GM18870 (cell line): ENCODE measurements at regions not wholly inside any gene's neighbourhood (a gene's known extent, or its start where the extent isn't known, plus 50 kb on each side); places are given as distances from the start of the nearest gene placed in this dataset.

Source experiments
- ATAC-seq: cut with Tn5 transposase; IDR thresholded peaks from one replicate; pipeline ENCODE4 v1.9.1; 2021; ENCODE audit warnings: moderate library complexity; ENCODE audit not compliant: unreplicated experiment

DNA sequence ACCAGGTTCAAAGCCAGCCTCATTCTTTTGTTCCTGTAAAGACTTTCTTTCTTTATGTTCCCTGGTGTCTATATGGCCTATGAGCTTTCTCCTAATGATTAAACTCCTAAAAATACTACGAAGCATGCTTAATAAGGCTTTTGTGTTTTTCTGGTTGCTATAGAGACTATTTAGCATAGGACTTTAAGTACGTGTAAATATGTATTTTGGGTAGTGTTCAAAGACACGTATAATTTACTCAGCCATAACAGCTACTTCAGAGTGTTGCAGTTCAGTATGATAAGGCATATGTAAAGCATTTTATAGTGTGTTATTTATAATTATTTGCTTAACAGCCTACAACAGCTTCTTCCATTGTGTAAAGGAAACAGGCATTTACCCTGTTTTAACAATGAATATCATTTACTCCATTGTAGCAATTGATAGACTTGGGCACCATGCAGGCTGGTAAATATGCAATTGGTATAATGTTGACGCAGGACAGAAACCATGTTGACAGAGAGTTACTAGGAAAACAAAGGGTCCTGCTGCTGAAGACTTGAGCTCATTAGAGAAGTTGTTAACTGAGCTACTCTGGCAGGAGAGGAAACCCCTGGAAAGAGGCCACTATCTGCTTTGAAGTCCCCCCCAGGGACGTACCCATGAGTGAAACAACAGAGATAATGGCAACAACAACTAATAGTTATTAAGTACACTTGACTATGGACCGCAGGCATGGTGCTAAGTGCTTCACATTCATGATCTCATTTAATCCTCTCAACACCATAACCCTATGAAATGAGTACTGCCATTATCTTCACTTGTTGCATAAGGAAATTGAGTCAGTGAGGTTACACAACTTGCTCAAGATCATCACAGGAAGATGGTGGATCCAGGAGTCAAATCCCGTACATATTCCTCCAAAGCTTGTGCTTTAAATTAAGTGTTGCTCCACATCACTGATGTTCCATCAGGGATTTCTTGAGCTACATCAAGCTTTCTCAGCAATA, 342.2 kb upstream of the DYNLRB2 start:
- no peak for ATAC-seq

GRCh38 chr16:80197741-80198201, 343.0 kb upstream of the DYNLRB2 start:
- no peak for ATAC-seq

DNA sequence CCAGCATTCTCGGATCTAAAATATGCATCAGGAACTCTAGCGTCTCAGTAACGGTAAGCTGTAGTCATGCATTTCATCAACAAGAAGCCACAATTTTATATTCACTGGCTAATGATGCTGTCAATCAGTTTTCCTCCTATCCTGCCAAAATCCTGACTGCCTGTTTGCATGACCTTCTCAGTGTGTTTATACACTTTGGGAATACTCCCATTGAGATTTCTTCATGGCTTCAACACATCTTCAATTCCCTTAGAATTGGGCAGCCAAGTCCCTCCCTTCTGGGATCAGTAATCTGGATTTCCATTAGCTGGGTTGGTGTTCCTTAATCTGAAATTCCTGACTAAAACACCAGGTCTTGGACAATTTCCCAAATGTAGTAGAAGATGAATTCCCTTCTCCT, 348.9 kb upstream of the DYNLRB2 start:
- no peak for ATAC-seq

GRCh38 chr16:80189476-80190175, 351.2 kb upstream of the DYNLRB2 start:
- ATAC-seq: no peak

- no peak for ATAC-seq
Observed at GRCh38 chr16:80176114-80176513, 364.7 kb upstream of the DYNLRB2 start.

DNA sequence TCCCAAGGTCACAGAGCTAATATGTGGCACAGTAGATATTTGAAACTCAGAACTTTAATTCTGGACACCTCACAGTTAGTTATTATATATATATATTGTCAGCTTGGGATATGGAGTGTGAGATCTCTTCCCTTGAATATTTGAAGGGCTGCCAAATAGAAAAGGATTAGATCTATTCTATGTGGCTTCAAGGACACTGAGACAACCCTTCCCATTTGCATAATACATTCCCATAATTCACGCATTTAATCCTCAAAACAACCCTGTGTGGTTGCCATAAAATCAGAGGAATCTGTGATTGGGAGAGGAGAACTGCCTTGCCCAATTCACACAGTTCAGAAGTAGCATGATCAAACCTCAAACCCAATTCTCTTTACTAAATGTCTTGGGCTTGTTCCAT, 365.8 kb upstream of the DYNLRB2 start:
- no peak for ATAC-seq

DNA sequence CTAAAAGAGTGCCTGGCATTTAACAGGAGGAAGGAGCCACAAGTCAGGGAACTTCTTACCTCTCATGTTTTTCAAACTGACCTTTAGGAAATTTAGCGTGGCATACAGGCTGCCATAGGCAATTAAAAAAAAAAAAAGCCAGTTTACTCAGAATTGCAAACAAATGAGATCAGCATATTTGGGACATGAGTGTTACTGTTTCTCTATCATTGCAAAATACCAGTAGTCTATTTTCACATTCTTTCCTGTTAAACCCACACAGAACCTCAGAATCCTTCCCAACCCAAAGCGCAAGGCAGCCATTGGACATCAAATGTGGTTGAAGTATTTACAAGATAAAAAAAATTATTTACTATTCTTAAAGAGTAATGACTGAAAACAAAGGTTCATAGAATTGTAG, 366.4 kb upstream of the DYNLRB2 start:
- no peak for ATAC-seq

DNA sequence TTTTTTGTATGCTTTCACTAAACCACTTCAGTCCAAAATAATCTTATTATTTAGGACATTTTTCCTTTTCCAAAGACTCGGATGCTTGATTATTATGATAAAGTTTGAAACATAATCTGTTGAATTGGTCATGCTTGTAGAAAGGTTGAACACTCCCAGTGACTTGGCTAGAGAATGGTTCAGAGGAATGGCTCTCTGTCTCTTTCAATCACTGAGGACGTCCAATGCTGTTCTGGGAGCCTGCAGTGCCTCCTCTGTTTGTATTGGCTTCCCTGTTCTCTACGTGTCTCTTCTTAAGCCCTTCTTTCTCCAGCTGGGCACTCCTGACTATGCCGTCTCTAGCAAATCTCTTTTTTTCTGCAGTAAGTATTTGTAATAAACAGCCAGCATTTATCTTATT, 369.0 kb upstream of the DYNLRB2 start:
- ATAC-seq: no peak

DNA sequence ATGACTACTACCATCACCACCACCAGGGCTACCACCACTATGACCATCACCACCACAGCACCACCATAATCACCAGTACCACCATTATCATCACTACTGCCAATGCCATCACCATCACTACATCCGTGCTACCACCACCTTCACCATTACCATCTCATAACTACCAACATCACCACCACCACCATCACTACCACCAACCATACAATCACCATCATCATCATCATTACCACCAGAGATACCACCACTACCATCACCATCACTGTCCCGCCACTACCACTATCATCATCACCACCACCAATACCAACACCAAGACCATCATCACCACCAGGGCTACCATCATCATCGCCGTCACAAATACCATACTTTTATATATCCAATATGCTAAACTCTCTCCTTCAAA, 369.6 kb upstream of the DYNLRB2 start:
- no peak for ATAC-seq

DNA sequence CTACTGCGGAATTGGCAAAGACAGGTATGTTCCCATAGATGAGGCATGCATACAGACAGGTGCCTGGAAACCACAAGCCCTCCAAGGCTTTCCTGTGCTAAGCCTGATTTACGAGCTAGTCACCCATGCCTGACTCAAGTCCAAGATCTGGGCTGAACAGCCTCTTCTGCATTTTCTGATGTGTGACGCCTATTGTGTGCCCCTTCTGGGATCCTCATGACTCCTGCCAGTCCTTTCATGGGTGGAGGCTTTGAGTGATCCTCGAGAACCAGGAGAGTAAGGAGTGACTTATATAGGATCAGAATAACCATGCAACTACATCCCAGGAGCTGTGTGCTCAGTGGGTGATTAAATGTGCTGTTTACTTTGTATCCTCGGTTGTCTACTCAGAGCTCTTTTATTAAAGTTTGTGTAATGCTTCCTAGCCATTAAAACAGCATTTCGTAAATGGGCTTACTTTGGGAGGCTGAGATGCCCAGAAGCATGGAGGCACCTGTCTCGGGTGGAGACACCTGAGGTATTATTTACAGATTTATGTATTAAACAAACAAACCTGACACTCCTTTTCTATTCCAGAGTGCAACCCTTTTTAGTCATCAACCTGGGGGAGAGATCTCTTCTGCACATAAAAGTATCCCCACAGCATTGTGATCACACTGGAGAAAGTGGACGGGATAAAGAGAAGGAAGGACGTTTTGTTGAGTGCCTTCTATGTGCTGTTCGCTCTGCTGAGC, 373.0 kb upstream of the DYNLRB2 start:
- no peak for ATAC-seq

GRCh38 chr16:80166082-80166481, 374.7 kb upstream of the DYNLRB2 start:
- ATAC-seq: no peak

- no peak for ATAC-seq
Observed at GRCh38 chr16:80164966-80165550, 375.7 kb upstream of the DYNLRB2 start.

DNA sequence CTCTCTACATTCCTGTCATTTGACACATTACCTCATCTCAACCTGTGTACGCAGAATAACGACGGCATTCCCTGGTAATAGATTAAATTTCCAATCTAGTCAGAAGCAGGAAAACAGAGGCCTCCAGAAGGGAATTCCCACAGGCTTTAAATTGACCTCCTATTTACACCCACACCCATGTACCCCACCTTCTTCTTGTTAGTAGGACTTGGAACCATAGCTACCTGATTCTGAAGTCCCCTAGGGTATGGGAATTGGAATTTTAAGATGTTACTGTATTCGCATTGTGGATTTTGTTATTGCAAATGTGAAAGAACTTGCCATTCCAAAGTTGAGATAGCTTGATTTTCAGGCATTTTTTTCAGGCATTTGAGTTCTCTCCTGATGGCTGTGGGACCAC, 377.5 kb upstream of the DYNLRB2 start:
- ATAC-seq: no peak

GRCh38 chr16:80161799-80162739, 378.7 kb upstream of the DYNLRB2 start:
- no peak for ATAC-seq

- ATAC-seq: no peak
Observed at GRCh38 chr16:80158766-80159165, 382.0 kb upstream of the DYNLRB2 start.

DNA sequence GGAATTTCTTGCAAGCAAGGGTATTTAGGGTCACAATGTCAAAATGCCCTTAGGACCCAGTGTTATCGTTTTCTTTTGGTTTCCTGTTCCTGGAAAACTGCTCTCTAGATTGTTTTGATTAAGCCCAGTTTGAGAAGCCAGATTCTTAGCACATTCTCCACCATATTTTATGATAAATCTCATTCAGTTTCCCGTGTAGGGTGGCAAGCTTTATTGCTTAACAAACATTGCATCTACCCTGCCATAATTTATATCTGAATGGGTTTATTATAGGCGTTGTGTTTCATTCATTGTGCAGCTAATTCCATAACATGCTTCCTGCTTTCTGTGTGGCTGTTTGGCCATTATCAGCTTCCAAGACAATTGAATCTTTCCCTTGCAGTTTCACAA, 389.1 kb upstream of the DYNLRB2 start:
- no peak for ATAC-seq

- no peak for ATAC-seq
Observed at GRCh38 chr16:80150978-80151721, 389.6 kb upstream of the DYNLRB2 start.

DNA sequence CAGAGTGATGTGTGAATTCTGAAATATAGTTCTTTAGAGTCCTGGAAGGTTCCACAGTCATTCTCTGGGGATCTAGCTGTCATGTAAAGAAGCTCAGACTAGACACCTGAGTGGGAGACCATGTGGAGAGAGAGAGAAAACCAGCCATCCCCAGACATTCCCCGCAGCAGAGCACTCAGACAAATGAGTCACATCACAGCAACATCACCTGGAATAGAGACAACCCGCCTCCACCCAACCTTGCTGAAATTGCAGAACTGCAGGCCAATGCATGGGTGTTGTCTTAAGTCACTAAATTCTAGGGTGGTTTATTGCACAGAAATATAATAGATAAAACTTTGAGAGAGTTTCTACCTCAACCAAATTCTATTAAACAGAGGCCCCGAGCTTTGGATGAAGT, 392.0 kb upstream of the DYNLRB2 start:
- ATAC-seq: no peak

- ATAC-seq: no peak
Observed at GRCh38 chr16:80147026-80147655, 393.7 kb upstream of the DYNLRB2 start.
